ENCODE measurements at regions not wholly inside any gene's neighbourhood (a gene's known extent, or its start where the extent isn't known, plus 50 kb on each side); places are given as distances from the start of the nearest gene placed in this dataset.

GRCh38 chr10:128744811-128745305 lies 618.6 kb upstream of the MKI67 start:
- TF ChIP-seq POLR2A (IDR thresholded peaks at IDR 0.05) (no peak), CTCF (IDR thresholded peaks at IDR 0.05) (no peak)

All from ovary (tissue), 3 donors.